H1 (cell line): ENCODE measurements at regions not wholly inside any gene's neighbourhood (a gene's known extent, or its start where the extent isn't known, plus 50 kb on each side); places are given as distances from the start of the nearest gene placed in this dataset.

Experiments
- CTBP2 ChIP-seq: IDR thresholded peaks from 2 replicates; pipeline ENCODE4 v1.7.0; 2011; ENCODE audit warnings: borderline replicate concordance, mild to moderate bottlenecking, moderate library complexity, mixed read lengths, low read length; ENCODE audit not compliant: insufficient read depth, insufficient read length
- EGR1 ChIP-seq: IDR thresholded peaks from 2 replicates; pipeline ENCODE4 v1.6.1; 2011; ENCODE audit warnings: low read depth, low read length, borderline replicate concordance
- MAFK ChIP-seq: IDR thresholded peaks from 2 replicates; pipeline ENCODE4 v1.6.1; 2012; ENCODE audit warnings: low read depth, mild to moderate bottlenecking, improper control_type of control experiment, low read length

DNA sequence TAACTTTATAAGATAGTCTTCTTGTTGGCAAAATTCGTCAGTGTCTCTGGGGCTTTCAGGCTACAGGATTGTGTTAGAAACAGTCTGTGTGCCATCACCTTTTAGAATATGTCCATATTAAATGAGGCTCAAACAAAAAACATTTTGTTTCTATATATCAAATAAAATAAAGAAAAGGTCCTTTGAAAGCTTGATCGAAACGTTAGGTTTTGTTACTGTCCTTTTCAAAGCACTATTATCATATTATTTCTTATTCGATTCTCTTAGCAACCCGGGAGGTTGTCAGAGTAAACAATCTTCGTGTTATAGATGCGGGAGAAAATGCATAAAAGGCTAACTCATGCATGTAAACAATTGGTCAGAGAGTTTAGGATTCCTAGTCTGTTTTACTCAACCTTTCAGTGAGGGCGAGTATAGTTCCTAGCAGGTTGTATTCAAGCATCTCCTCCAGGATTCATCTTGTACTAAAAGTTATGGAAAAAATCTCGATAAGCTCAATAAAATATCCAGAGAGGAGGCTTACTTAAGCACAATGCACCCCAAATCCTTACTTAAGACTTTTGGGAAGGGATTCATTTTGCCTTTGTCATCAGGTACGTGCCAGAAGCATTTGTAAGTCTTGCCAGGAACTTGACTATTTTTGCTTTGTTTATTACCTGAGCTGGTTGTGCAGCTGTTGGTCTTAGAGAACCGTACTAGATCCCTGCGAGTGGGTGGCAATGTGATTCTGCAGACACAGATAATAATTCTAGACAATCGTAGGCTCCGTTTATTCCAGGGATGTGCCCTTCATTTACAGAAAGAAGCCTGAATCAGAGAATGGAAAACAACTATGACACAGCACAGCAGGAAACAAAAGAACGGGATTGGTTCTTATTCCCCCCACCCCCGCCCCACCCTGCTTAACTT lies 159.6 kb upstream of the ZNF217 start (continued):
- TF ChIP-seq CTBP2: no peak
- no peak for TF ChIP-seq MAFK
- TF ChIP-seq EGR1: 0 out of 2 replicates have a peak, but pooled peaks have one; percentile 39
